SK-N-SH treated with all-trans-retinoic acid at 6 μM for 48 hours (cell line): ENCODE measurements at regions not wholly inside any gene's neighbourhood (a gene's known extent, or its start where the extent isn't known, plus 50 kb on each side); places are given as distances from the start of the nearest gene placed in this dataset.

Experiments
- ATAC-seq: fragments of 200-7000 bp; cut with Tn5 transposase; 3 replicates; pipeline ENCODE4 v1.9.1; 2020; ENCODE audit warnings: mild to moderate bottlenecking, moderate library complexity
- ARNTL ChIP-seq: fragments of 450-650 bp; formaldehyde crosslinking; IDR thresholded peaks from 2 replicates; pipeline ENCODE4 v1.5.0; 2020; ENCODE audit warnings: low read depth, mild to moderate bottlenecking, moderate library complexity, borderline replicate concordance
- BACH2 ChIP-seq: fragments of 250-450 bp; sonication (Bioruptor Pico); IDR thresholded peaks from 2 replicates; pipeline ENCODE4 v1.9.0; 2021; ENCODE audit warnings: mild to moderate bottlenecking, borderline replicate concordance
- CSDC2 ChIP-seq: fragments of 250-450 bp; sonication (Bioruptor Pico); IDR thresholded peaks from 2 replicates; pipeline ENCODE4 v1.5.0; 2020; ENCODE audit warnings: mild to moderate bottlenecking, moderate library complexity
- CSRNP3 ChIP-seq: fragments of 250-450 bp; sonication (Bioruptor Pico); IDR thresholded peaks from 2 replicates; pipeline ENCODE4 v1.5.1; 2021; ENCODE audit warnings: mild to moderate bottlenecking, moderate library complexity
- ESRRG ChIP-seq: fragments of 250-450 bp; sonication (Bioruptor Pico); IDR thresholded peaks from 2 replicates; pipeline ENCODE4 v1.6.1; 2021; ENCODE audit warnings: mild to moderate bottlenecking
- GLIS3 ChIP-seq: fragments of 250-450 bp; sonication (Bioruptor Pico); IDR thresholded peaks from 2 replicates; pipeline ENCODE4 v1.5.0; 2020; ENCODE audit warnings: mild to moderate bottlenecking, moderate library complexity
- ISL1 ChIP-seq: fragments of 250-450 bp; sonication (Bioruptor Pico); IDR thresholded peaks from 2 replicates; pipeline ENCODE4 v2.1.2; 2022; ENCODE audit warnings: mild to moderate bottlenecking, moderate library complexity
- OSR1 ChIP-seq: fragments of 250-450 bp; sonication (Bioruptor Pico); IDR thresholded peaks from 2 replicates; pipeline ENCODE4 v1.8.0; 2022; ENCODE audit warnings: moderate library complexity, mild to moderate bottlenecking, inconsistent platforms
- PPARA ChIP-seq: fragments of 250-450 bp; sonication (Bioruptor Pico); IDR thresholded peaks from 2 replicates; pipeline ENCODE4 v1.5.0; 2020; ENCODE audit warnings: mild to moderate bottlenecking, borderline replicate concordance
- TCF4 ChIP-seq: fragments of 250-450 bp; sonication (Bioruptor Pico); IDR thresholded peaks from 2 replicates; pipeline ENCODE4 v1.8.0; 2021; ENCODE audit warnings: mild to moderate bottlenecking, moderate library complexity, borderline replicate concordance
- TSHZ2 ChIP-seq: fragments of 250-450 bp; sonication (Bioruptor Pico); IDR thresholded peaks from 2 replicates; pipeline ENCODE4 v1.5.0; 2020; ENCODE audit warnings: mild to moderate bottlenecking, moderate library complexity
- ZC3H10 ChIP-seq: fragments of 250-450 bp; sonication (Bioruptor Pico); IDR thresholded peaks from 2 replicates; pipeline ENCODE4 v1.5.1; 2021; ENCODE audit warnings: mild to moderate bottlenecking, moderate library complexity
- ZNF70 ChIP-seq: fragments of 450-650 bp; formaldehyde crosslinking; IDR thresholded peaks from 2 replicates; pipeline ENCODE4 v1.5.0; 2020; ENCODE audit warnings: mild to moderate bottlenecking, moderate library complexity
- ZNF8 ChIP-seq: fragments of 450-650 bp; formaldehyde crosslinking; IDR thresholded peaks from 2 replicates; pipeline ENCODE4 v1.5.0; 2020; ENCODE audit warnings: mild to moderate bottlenecking, moderate library complexity

GRCh38 chr17:13442361-13442760 is 159.4 kb downstream of the HS3ST3A1 start:
- no peak for ATAC-seq
- TF ChIP-seq CSDC2 (no peak), TSHZ2 (CRISPR knock-in tag) (no peak), PPARA (CRISPR knock-in tag) (no peak), OSR1 (CRISPR knock-in tag) (no peak), ZNF70 (no peak), ESRRG (CRISPR knock-in tag) (no peak), CSRNP3 (CRISPR knock-in tag) (no peak), ZC3H10 (CRISPR knock-in tag) (no peak)

GRCh38 chr17:13441873-13442272 is 159.9 kb downstream of the HS3ST3A1 start:
- TF ChIP-seq ISL1 (CRISPR knock-in tag) (no peak), TCF4 (CRISPR knock-in tag) (peak; percentile 43; the same call in 1 of the 2 replicates), TSHZ2 (CRISPR knock-in tag) (0 out of 2 replicates have a peak, but pooled peaks have one; percentile 20)
- ATAC-seq: no peak

- TF ChIP-seq ZNF8 (CRISPR knock-in tag): no peak
- no peak for TF ChIP-seq TCF4 (CRISPR knock-in tag)
- no peak for TF ChIP-seq BACH2 (CRISPR knock-in tag)
- no peak for TF ChIP-seq ARNTL (CRISPR knock-in tag)
- no peak for TF ChIP-seq ISL1 (CRISPR knock-in tag)
- no peak for ATAC-seq
Observed at GRCh38 chr17:13437966-13438779, 163.6 kb downstream of the HS3ST3A1 start.

GRCh38 chr17:13435230-13435629 is 166.5 kb downstream of the HS3ST3A1 start:
- no peak for TF ChIP-seq CSRNP3 (CRISPR knock-in tag)

GRCh38 chr17:13429201-13429600 is 172.5 kb downstream of the HS3ST3A1 start:
- peak; percentile 92 for ATAC-seq
- no peak for TF ChIP-seq ZC3H10 (CRISPR knock-in tag)
- TF ChIP-seq GLIS3 (CRISPR knock-in tag): no peak
- TF ChIP-seq TSHZ2 (CRISPR knock-in tag): peak; percentile 79
- peak; percentile 85; the same call in 1 of the 2 replicates for TF ChIP-seq TCF4 (CRISPR knock-in tag)

More at GRCh38 chr17:13435230-13435629, 166.5 kb downstream of the HS3ST3A1 start:
- ATAC-seq: no peak
